Astrocyte of the cerebellum (primary cell): ENCODE measurements at regions not wholly inside any gene's neighbourhood (a gene's known extent, or its start where the extent isn't known, plus 50 kb on each side); places are given as distances from the start of the nearest gene placed in this dataset.

Experiments used
- DNase-seq: peaks from one replicate; pipeline ENCODE4 v3.0.0-alpha.2; 2011; ENCODE audit warnings: low read depth
- H3K4me3 ChIP-seq: 2 replicates; pipeline ENCODE4 v1.5.1; 2011; ENCODE audit warnings: mild to moderate bottlenecking, low read depth, low read length, moderate library complexity
- in situ Hi-C: cut with HindIII; loops from 2 replicates; pipeline ENCODE4 v1.10.0; 2017; ENCODE audit warnings: low sequenced_read_pairs
- TF ChIP-seq, protein P1 (sequence below): IDR thresholded peaks from 2 replicates; pipeline ENCODE4 v1.5.1; 2012; ENCODE audit warnings: low read length, low read depth, moderate library complexity, mild to moderate bottlenecking; ENCODE audit errors: missing control alignments

DNA sequence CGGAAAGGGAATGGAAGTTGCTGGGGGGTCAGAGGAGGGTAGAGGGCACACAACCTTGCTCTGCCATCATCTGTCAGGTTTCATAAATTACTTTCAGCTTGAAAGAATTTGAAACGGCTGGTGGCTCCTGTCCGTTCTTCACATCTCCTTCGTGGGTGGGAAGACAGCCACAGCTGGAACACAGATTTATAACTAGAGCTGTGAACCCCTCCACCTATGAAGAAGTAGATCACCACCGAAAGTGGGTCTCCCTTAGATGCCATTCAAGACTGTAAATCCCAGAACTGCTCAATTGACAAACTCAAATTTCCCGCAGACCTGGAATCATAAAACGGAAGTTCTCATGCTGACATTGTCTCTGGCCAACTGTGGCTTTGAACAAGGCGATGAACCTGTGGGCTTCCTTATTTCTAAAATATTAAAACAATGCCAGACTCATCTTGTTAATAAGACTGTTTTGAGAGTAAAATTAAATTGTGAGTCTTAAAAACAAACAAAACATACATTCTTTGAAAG is 65.3 kb downstream of the BTBD3 start:
- TF ChIP-seq, protein P1, sequence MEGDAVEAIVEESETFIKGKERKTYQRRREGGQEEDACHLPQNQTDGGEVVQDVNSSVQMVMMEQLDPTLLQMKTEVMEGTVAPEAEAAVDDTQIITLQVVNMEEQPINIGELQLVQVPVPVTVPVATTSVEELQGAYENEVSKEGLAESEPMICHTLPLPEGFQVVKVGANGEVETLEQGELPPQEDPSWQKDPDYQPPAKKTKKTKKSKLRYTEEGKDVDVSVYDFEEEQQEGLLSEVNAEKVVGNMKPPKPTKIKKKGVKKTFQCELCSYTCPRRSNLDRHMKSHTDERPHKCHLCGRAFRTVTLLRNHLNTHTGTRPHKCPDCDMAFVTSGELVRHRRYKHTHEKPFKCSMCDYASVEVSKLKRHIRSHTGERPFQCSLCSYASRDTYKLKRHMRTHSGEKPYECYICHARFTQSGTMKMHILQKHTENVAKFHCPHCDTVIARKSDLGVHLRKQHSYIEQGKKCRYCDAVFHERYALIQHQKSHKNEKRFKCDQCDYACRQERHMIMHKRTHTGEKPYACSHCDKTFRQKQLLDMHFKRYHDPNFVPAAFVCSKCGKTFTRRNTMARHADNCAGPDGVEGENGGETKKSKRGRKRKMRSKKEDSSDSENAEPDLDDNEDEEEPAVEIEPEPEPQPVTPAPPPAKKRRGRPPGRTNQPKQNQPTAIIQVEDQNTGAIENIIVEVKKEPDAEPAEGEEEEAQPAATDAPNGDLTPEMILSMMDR: no peak
- in situ Hi-C loops: no loop called here

DNA sequence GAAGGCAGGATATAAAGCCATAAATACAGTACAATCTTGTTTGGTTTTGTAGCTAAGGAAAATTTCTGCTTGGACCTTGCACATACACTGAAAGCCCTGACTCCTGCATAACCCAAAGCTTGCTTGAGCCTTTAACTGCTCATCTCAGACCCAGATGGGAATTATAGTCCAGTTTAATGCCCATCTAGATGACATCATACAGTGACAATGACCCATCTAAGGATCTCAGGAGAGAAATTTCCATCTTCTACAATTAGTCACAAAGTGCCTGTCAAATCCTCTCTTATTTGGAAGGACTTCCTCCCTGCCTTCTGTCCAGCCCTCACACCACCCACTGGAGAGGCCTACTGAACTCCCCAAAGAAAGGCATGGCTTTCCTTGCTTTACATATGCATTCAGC is 69.3 kb downstream of the BTBD3 start:
- in situ Hi-C loops: no loop called here
- no peak for DNase-seq
- TF ChIP-seq, protein P1: no peak
- H3K4me3 ChIP-seq: no peak overlapping the region

More for the DNA sequence above, 65.3 kb downstream of the BTBD3 start:
- H3K4me3 ChIP-seq: no peak overlapping the region
- DNase-seq: no peak

DNA sequence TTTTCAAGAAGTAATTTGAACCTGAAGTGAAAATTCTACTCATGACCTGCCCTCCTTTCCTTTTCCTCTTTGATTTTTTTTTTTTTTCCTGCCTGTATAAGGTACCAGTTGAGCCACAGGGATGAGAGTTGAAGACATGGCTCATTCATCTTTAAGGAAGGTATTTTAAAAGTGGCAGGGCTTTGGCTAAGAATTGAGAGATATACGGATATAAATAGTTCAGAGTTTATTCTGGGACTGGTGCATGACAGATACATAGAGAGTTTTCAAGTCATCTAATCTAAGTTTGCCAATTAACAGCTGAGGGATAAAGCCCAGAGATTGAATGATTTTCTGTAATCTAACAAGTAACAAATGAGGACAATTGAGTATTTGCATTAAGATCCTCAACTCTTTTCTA is 69.8 kb downstream of the BTBD3 start:
- in situ Hi-C loops: no loop called here
- no peak for DNase-seq
- no peak overlapping the region for H3K4me3 ChIP-seq
- TF ChIP-seq, protein P1: no peak

DNA sequence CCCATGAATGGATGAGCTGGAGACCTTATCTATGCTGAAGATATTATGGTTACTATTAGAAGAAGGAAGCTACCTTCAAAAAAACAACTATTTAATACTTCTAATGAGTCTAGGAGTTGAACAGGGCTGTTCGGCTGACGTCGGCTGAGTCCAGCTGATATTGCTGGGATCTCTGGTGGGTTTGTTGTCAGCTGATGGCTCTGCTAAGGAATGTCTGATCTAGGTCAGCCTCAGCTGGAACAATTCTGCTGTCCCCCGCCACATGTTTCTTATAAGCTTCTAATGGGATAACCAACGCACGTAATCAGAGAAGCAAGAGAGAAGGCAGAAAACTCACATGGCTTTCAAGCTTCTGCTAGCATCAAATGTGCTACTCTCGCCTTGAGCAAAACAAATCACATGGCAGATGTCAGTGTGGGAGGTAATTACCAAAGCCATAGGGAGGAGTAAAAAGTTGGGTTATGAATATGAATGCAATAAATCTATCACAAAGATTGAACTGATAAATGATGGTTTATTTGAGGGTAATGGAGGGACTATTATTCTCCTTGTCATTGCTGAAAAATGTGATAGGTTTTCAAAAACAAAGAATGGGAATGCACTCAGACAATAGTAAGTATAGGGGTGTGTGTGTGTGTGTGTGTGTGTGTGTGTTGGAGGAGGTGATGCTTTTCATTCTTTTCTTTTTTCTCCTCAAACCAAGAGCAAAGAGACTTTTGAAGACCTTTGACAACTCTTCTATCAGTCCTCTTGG is 71.5 kb downstream of the BTBD3 start:
- TF ChIP-seq, protein P1: no peak
- H3K4me3 ChIP-seq: no peak overlapping the region
- no peak for DNase-seq
- in situ Hi-C loops: no loop called here

GRCh38 chr20:11992426-11992825 is 74.7 kb downstream of the BTBD3 start:
- TF ChIP-seq, protein P1: no peak
- DNase-seq: no peak
- in situ Hi-C loops: no loop called here
- H3K4me3 ChIP-seq: no peak overlapping the region

GRCh38 chr20:11993886-11994461 is 76.3 kb downstream of the BTBD3 start:
- TF ChIP-seq, protein P1: no peak
- no peak overlapping the region for H3K4me3 ChIP-seq
- no peak for DNase-seq
- in situ Hi-C loops: no loop called here
